ENCODE measurements at regions not wholly inside any gene's neighbourhood (a gene's known extent, or its start where the extent isn't known, plus 50 kb on each side); places are given as distances from the start of the nearest gene placed in this dataset.

GRCh38 chr9:16092142-16093091, 539.6 kb downstream of the CCDC171 start:
- no peak overlapping the region for H3K4me3 ChIP-seq (ENCODE audit: low read depth in 1 of 2, low read length in 2 of 2)
- no peak overlapping the region for H3K9ac ChIP-seq (ENCODE audit: low read depth in 1 of 2, low read length in 2 of 2)
- no peaks in the 10 kb centered on the region for H3K9me3 ChIP-seq (ENCODE audit: control insufficient read depth in 1 of 2, low read length in 2 of 2)
- H3K27me3 ChIP-seq (ENCODE audit: control insufficient read depth in 1 of 2, insufficient read depth in 2 of 2, low read length in 2 of 2) = no peaks in the 10 kb centered on the region
- H3K4me1 ChIP-seq (ENCODE audit: control insufficient read depth in 1 of 2, insufficient read depth in 2 of 2, low read length in 2 of 2) = no peaks in the 10 kb centered on the region
- no peaks in the 10 kb centered on the region for H3K36me3 ChIP-seq (ENCODE audit: control insufficient read depth in 1 of 2, insufficient read depth in 2 of 2, low read length in 2 of 2)
- no peak overlapping the region for H3K27ac ChIP-seq (ENCODE audit: low read depth, low read length)

- Histone ChIP-seq H3K4me3 (ENCODE audit: low read depth in 1 of 2, low read length in 2 of 2) (no peak overlapping the region), H3K4me1 (ENCODE audit: control insufficient read depth in 1 of 2, insufficient read depth in 2 of 2, low read length in 2 of 2) (peaks cover 12 to 17% of the 10 kb centered on the region in 2 donors), H3K36me3 (ENCODE audit: control insufficient read depth in 1 of 2, insufficient read depth in 2 of 2, low read length in 2 of 2) (no peaks in the 10 kb centered on the region), H3K27me3 (ENCODE audit: control insufficient read depth in 1 of 2, insufficient read depth in 2 of 2, low read length in 2 of 2) (no peaks in the 10 kb centered on the region), H3K9me3 (ENCODE audit: control insufficient read depth in 1 of 2, low read length in 2 of 2) (no peaks in the 10 kb centered on the region), H3K9ac (ENCODE audit: low read depth in 1 of 2, low read length in 2 of 2) (no peak overlapping the region), H3K27ac (ENCODE audit: low read depth, low read length) (no peak overlapping the region)
Measured at GRCh38 chr9:16098306-16098705, 545.5 kb downstream of the CCDC171 start.

- peaks cover 12 to 17% of the 10 kb centered on the region in 2 donors for H3K4me1 ChIP-seq (ENCODE audit: control insufficient read depth in 1 of 2, insufficient read depth in 2 of 2, low read length in 2 of 2)
- H3K4me3 ChIP-seq (ENCODE audit: low read depth in 1 of 2, low read length in 2 of 2) = no peak overlapping the region
- H3K27ac ChIP-seq (ENCODE audit: low read depth, low read length) = no peak overlapping the region
- H3K36me3 ChIP-seq (ENCODE audit: control insufficient read depth in 1 of 2, insufficient read depth in 2 of 2, low read length in 2 of 2) = no peaks in the 10 kb centered on the region
- H3K9me3 ChIP-seq (ENCODE audit: control insufficient read depth in 1 of 2, low read length in 2 of 2) = no peaks in the 10 kb centered on the region
- no peak overlapping the region for H3K9ac ChIP-seq (ENCODE audit: low read depth in 1 of 2, low read length in 2 of 2)
- no peaks in the 10 kb centered on the region for H3K27me3 ChIP-seq (ENCODE audit: control insufficient read depth in 1 of 2, insufficient read depth in 2 of 2, low read length in 2 of 2)
Measured at GRCh38 chr9:16099732-16100536, 547.1 kb downstream of the CCDC171 start.

GRCh38 chr9:16100537-16101091, 547.8 kb downstream of the CCDC171 start:
- no peaks in the 10 kb centered on the region for H3K36me3 ChIP-seq (ENCODE audit: control insufficient read depth in 1 of 2, insufficient read depth in 2 of 2, low read length in 2 of 2)
- no peak overlapping the region for H3K4me3 ChIP-seq (ENCODE audit: low read depth in 1 of 2, low read length in 2 of 2)
- no peak overlapping the region for H3K27ac ChIP-seq (ENCODE audit: low read depth, low read length)
- no peak overlapping the region for H3K9ac ChIP-seq (ENCODE audit: low read depth in 1 of 2, low read length in 2 of 2)
- no peaks in the 10 kb centered on the region for H3K27me3 ChIP-seq (ENCODE audit: control insufficient read depth in 1 of 2, insufficient read depth in 2 of 2, low read length in 2 of 2)
- peaks cover 12 to 17% of the 10 kb centered on the region in 2 donors for H3K4me1 ChIP-seq (ENCODE audit: control insufficient read depth in 1 of 2, insufficient read depth in 2 of 2, low read length in 2 of 2)
- no peaks in the 10 kb centered on the region for H3K9me3 ChIP-seq (ENCODE audit: control insufficient read depth in 1 of 2, low read length in 2 of 2)

GRCh38 chr9:16102154-16102553, 549.3 kb downstream of the CCDC171 start:
- Histone ChIP-seq H3K9me3 (ENCODE audit: control insufficient read depth in 1 of 2, low read length in 2 of 2) (no peaks in the 10 kb centered on the region), H3K27me3 (ENCODE audit: control insufficient read depth in 1 of 2, insufficient read depth in 2 of 2, low read length in 2 of 2) (no peaks in the 10 kb centered on the region), H3K4me3 (ENCODE audit: low read depth in 1 of 2, low read length in 2 of 2) (no peak overlapping the region), H3K36me3 (ENCODE audit: control insufficient read depth in 1 of 2, insufficient read depth in 2 of 2, low read length in 2 of 2) (no peaks in the 10 kb centered on the region), H3K27ac (ENCODE audit: low read depth, low read length) (no peak overlapping the region), H3K4me1 (ENCODE audit: control insufficient read depth in 1 of 2, insufficient read depth in 2 of 2, low read length in 2 of 2) (peaks cover 12 to 17% of the 10 kb centered on the region in 2 donors), H3K9ac (ENCODE audit: low read depth in 1 of 2, low read length in 2 of 2) (no peak overlapping the region)

- no peak overlapping the region for H3K9ac ChIP-seq (ENCODE audit: low read depth in 1 of 2, low read length in 2 of 2)
- no peak overlapping the region for H3K4me3 ChIP-seq (ENCODE audit: low read depth in 1 of 2, low read length in 2 of 2)
- peaks cover 12 to 17% of the 10 kb centered on the region in 2 donors for H3K4me1 ChIP-seq (ENCODE audit: control insufficient read depth in 1 of 2, insufficient read depth in 2 of 2, low read length in 2 of 2)
- no peaks in the 10 kb centered on the region for H3K27me3 ChIP-seq (ENCODE audit: control insufficient read depth in 1 of 2, insufficient read depth in 2 of 2, low read length in 2 of 2)
- no peaks in the 10 kb centered on the region for H3K36me3 ChIP-seq (ENCODE audit: control insufficient read depth in 1 of 2, insufficient read depth in 2 of 2, low read length in 2 of 2)
- no peak overlapping the region for H3K27ac ChIP-seq (ENCODE audit: low read depth, low read length)
- H3K9me3 ChIP-seq (ENCODE audit: control insufficient read depth in 1 of 2, low read length in 2 of 2) = no peaks in the 10 kb centered on the region
Measured at GRCh38 chr9:16103620-16104397, 551.0 kb downstream of the CCDC171 start.

GRCh38 chr9:16105168-16106020, 552.6 kb downstream of the CCDC171 start:
- Histone ChIP-seq H3K9ac (ENCODE audit: low read depth in 1 of 2, low read length in 2 of 2) (no peak overlapping the region), H3K4me1 (ENCODE audit: control insufficient read depth in 1 of 2, insufficient read depth in 2 of 2, low read length in 2 of 2) (peaks cover 12 to 17% of the 10 kb centered on the region in 2 donors), H3K27ac (ENCODE audit: low read depth, low read length) (no peak overlapping the region), H3K27me3 (ENCODE audit: control insufficient read depth in 1 of 2, insufficient read depth in 2 of 2, low read length in 2 of 2) (no peaks in the 10 kb centered on the region), H3K36me3 (ENCODE audit: control insufficient read depth in 1 of 2, insufficient read depth in 2 of 2, low read length in 2 of 2) (no peaks in the 10 kb centered on the region), H3K4me3 (ENCODE audit: low read depth in 1 of 2, low read length in 2 of 2) (no peak overlapping the region), H3K9me3 (ENCODE audit: control insufficient read depth in 1 of 2, low read length in 2 of 2) (no peaks in the 10 kb centered on the region)

- no peak overlapping the region for H3K4me3 ChIP-seq (ENCODE audit: low read depth in 1 of 2, low read length in 2 of 2)
- peaks cover 9 to 14% of the 10 kb centered on the region in 2 donors for H3K4me1 ChIP-seq (ENCODE audit: control insufficient read depth in 1 of 2, insufficient read depth in 2 of 2, low read length in 2 of 2)
- H3K27me3 ChIP-seq (ENCODE audit: control insufficient read depth in 1 of 2, insufficient read depth in 2 of 2, low read length in 2 of 2) = no peaks in the 10 kb centered on the region
- H3K9ac ChIP-seq (ENCODE audit: low read depth in 1 of 2, low read length in 2 of 2) = no peak overlapping the region
- no peak overlapping the region for H3K27ac ChIP-seq (ENCODE audit: low read depth, low read length)
- H3K36me3 ChIP-seq (ENCODE audit: control insufficient read depth in 1 of 2, insufficient read depth in 2 of 2, low read length in 2 of 2) = no peaks in the 10 kb centered on the region
- H3K9me3 ChIP-seq (ENCODE audit: control insufficient read depth in 1 of 2, low read length in 2 of 2) = no peaks in the 10 kb centered on the region
Measured at GRCh38 chr9:16106021-16106571, 553.3 kb downstream of the CCDC171 start.

- no peaks in the 10 kb centered on the region for H3K4me1 ChIP-seq (ENCODE audit: control insufficient read depth in 1 of 2, insufficient read depth in 2 of 2, low read length in 2 of 2)
- H3K27ac ChIP-seq (ENCODE audit: low read depth, low read length) = no peak overlapping the region
- no peak overlapping the region for H3K4me3 ChIP-seq (ENCODE audit: low read depth in 1 of 2, low read length in 2 of 2)
- H3K27me3 ChIP-seq (ENCODE audit: control insufficient read depth in 1 of 2, insufficient read depth in 2 of 2, low read length in 2 of 2) = no peaks in the 10 kb centered on the region
- H3K36me3 ChIP-seq (ENCODE audit: control insufficient read depth in 1 of 2, insufficient read depth in 2 of 2, low read length in 2 of 2) = no peaks in the 10 kb centered on the region
- no peak overlapping the region for H3K9ac ChIP-seq (ENCODE audit: low read depth in 1 of 2, low read length in 2 of 2)
- H3K9me3 ChIP-seq (ENCODE audit: control insufficient read depth in 1 of 2, low read length in 2 of 2) = no peaks in the 10 kb centered on the region
Measured at GRCh38 chr9:16112116-16112515, 559.3 kb downstream of the CCDC171 start.

All from duodenal mucosa (tissue), 2 donors.